IPS-15b (cell line): ENCODE measurements at regions not wholly inside any gene's neighbourhood (a gene's known extent, or its start where the extent isn't known, plus 50 kb on each side); places are given as distances from the start of the nearest gene placed in this dataset.

Experiments used
- H3K27me3 ChIP-seq: one replicate; pipeline ENCODE4 v1.6.1; 2013; ENCODE audit warnings: low read length; ENCODE audit not compliant: control insufficient read depth, insufficient read depth
- H3K36me3 ChIP-seq: one replicate; pipeline ENCODE4 v1.6.1; 2013; ENCODE audit warnings: low read length; ENCODE audit not compliant: control insufficient read depth, insufficient read depth
- H3K4me1 ChIP-seq: one replicate; pipeline ENCODE4 v1.6.1; 2013; ENCODE audit warnings: mild to moderate bottlenecking, low read length; ENCODE audit not compliant: control insufficient read depth, insufficient read depth
- H3K4me3 ChIP-seq: one replicate; pipeline ENCODE4 v1.5.1; 2013; ENCODE audit warnings: low read depth, low read length
- H3K9ac ChIP-seq: one replicate; pipeline ENCODE4 v1.6.1; 2013; ENCODE audit warnings: low read depth, mild to moderate bottlenecking, low read length
- H3K9me3 ChIP-seq: one replicate; pipeline ENCODE4 v1.6.1; 2013; ENCODE audit warnings: mild to moderate bottlenecking, low read length; ENCODE audit not compliant: control insufficient read depth, insufficient read depth

DNA sequence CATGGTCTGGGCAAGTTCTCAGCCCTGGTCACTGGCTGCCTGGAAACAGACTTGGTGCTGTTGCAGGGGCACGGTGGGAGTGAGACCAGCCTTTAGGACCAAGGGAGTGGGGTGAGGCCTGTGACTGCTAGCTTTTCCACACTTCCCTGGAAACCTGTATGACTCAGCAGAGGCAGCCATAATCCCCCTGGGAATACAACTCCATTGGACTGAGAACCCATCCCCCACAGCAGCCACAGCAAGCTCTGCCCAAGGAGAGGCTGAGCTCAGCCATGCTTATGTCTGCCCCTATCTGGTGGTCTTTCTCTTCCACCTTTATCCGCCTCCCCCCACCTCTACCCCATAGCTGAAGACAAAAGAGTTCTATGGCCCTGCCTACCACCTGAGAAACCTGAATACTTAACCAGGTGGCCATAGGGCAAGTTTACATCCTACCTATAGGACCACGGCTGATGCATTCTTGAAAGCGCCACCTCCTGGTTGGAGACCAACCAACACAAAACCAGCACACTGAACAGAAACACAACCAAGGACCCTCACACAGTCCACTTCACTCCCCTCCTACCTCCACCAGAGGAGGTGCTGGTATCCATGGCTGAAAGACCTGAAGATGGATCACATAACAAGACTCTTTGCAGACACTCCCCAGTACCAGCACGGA lies 816.2 kb upstream of the SOX9 start:
- Histone ChIP-seq H3K4me1 (no peaks in the 10 kb centered on the region), H3K36me3 (no peaks in the 10 kb centered on the region), H3K27me3 (no peaks in the 10 kb centered on the region), H3K4me3 (no peak overlapping the region), H3K9me3 (no peaks in the 10 kb centered on the region), H3K9ac (no peak overlapping the region)

- no peak overlapping the region for H3K9ac ChIP-seq
- no peaks in the 10 kb centered on the region for H3K27me3 ChIP-seq
- no peaks in the 10 kb centered on the region for H3K36me3 ChIP-seq
- H3K4me3 ChIP-seq: no peak overlapping the region
- H3K9me3 ChIP-seq: no peaks in the 10 kb centered on the region
- H3K4me1 ChIP-seq: no peaks in the 10 kb centered on the region
Observed at GRCh38 chr17:71313866-71314265, 807.0 kb upstream of the SOX9 start.

- H3K9ac ChIP-seq: no peak overlapping the region
- no peaks in the 10 kb centered on the region for H3K27me3 ChIP-seq
- H3K9me3 ChIP-seq: no peaks in the 10 kb centered on the region
- H3K4me3 ChIP-seq: no peak overlapping the region
- H3K4me1 ChIP-seq: no peaks in the 10 kb centered on the region
- no peaks in the 10 kb centered on the region for H3K36me3 ChIP-seq
Observed at GRCh38 chr17:71315568-71315967, 805.3 kb upstream of the SOX9 start.

GRCh38 chr17:71316176-71316897 lies 804.5 kb upstream of the SOX9 start:
- H3K27me3 ChIP-seq: no peaks in the 10 kb centered on the region
- no peak overlapping the region for H3K4me3 ChIP-seq
- H3K36me3 ChIP-seq: no peaks in the 10 kb centered on the region
- H3K9ac ChIP-seq: no peak overlapping the region
- no peaks in the 10 kb centered on the region for H3K4me1 ChIP-seq
- no peaks in the 10 kb centered on the region for H3K9me3 ChIP-seq

- H3K9me3 ChIP-seq: no peaks in the 10 kb centered on the region
- no peaks in the 10 kb centered on the region for H3K27me3 ChIP-seq
- H3K4me3 ChIP-seq: no peak overlapping the region
- H3K36me3 ChIP-seq: no peaks in the 10 kb centered on the region
- no peak overlapping the region for H3K9ac ChIP-seq
- no peaks in the 10 kb centered on the region for H3K4me1 ChIP-seq
Observed at GRCh38 chr17:71320009-71320796, 800.6 kb upstream of the SOX9 start.

- Histone ChIP-seq H3K36me3 (no peaks in the 10 kb centered on the region), H3K4me1 (no peaks in the 10 kb centered on the region), H3K9me3 (no peaks in the 10 kb centered on the region), H3K4me3 (no peak overlapping the region), H3K27me3 (no peaks in the 10 kb centered on the region), H3K9ac (no peak overlapping the region)
Observed at GRCh38 chr17:71325117-71325516, 795.7 kb upstream of the SOX9 start.

DNA sequence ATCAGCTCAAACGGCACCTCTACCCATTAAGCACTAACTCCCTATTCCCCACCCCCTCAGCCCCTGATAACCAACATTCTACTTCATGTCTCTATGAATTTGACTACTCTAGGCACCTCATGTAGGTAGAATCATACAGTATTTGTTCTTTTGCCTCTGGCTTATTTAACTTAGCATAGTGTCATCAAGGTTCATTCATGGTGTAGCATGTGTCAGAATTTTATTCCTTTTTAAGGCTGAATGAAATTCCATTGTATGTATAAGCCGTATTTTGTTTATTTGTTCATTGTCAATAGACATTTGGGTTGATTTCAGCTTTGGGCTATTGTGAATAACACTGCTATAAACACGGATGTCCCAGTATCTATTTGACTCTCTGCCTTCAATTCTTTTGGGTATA lies 794.9 kb upstream of the SOX9 start:
- Histone ChIP-seq H3K4me3 (no peak overlapping the region), H3K36me3 (no peaks in the 10 kb centered on the region), H3K9ac (no peak overlapping the region), H3K27me3 (no peaks in the 10 kb centered on the region), H3K4me1 (no peaks in the 10 kb centered on the region), H3K9me3 (no peaks in the 10 kb centered on the region)

DNA sequence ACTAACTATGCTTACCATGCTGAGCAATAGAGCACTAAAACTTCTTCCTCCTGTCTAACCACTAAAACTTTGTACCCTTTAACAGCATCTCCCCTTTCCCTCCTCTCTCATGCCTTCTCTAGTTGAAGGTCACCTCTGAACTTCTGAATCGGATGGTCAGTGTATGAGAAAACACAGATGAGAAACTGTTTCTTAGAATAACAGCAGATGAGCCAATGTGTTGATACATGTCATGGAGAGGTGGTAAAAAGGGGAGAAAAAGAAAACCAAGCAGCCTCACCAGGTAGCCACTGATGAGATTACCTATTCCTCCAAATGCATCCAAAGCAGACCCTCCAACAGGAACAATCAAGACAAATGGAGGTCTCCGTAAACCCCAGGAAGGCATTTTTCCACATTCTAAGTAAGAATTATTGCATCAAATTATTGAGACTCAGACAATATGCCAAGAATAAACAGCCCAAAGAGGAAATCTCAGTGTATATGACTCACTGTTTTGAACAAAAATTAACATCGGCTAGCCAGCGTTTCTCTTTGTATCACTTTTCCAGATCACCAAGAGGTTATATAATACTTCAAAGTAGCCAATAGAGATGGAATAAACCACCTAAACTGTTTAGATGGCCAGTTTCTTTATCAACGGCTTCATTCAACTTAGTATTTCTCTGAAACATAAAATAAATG lies 793.3 kb upstream of the SOX9 start:
- Histone ChIP-seq H3K27me3 (no peaks in the 10 kb centered on the region), H3K9ac (no peak overlapping the region), H3K4me3 (no peak overlapping the region), H3K9me3 (no peaks in the 10 kb centered on the region), H3K36me3 (no peaks in the 10 kb centered on the region), H3K4me1 (no peaks in the 10 kb centered on the region)

DNA sequence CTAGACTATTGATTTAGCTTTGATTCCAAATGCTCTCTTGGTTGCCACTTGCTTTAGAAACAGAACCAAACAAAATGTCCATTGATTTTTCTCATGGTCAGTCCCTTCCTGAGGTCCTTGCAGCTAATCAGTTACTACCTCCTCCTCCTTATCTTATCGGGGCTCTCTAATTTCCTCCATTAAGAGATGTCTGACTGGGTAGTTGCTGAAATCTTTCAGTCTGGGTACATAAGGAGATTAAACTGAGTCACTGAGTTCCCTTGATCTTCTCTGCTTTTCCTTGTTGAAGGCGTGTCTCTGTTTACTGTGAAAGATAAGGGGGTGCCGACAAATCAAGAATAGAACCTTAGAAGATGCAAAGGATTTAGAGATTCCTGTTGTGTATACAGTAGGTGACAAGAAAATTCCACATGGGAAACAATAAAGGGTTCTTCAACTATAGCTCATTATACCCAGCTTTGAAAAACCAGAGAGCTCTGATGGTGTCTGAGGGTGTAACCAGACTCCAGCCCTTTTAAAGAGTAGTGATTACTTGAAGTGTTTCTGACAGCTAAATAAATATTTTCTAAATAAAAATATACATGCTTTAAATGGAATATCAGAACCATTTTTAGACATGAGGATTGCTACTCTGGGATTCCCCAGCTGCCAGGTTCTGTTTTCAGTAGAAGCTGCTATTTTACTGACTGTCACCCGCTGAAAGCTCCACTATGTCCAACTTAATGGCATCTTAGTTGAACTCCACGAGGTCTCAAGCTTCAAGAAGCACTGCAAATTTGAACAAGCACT lies 791.3 kb upstream of the SOX9 start:
- Histone ChIP-seq H3K36me3 (no peaks in the 10 kb centered on the region), H3K4me1 (peaks cover 5% of the 10 kb centered on the region), H3K4me3 (no peak overlapping the region), H3K9ac (no peak overlapping the region), H3K27me3 (no peaks in the 10 kb centered on the region), H3K9me3 (no peaks in the 10 kb centered on the region)

DNA sequence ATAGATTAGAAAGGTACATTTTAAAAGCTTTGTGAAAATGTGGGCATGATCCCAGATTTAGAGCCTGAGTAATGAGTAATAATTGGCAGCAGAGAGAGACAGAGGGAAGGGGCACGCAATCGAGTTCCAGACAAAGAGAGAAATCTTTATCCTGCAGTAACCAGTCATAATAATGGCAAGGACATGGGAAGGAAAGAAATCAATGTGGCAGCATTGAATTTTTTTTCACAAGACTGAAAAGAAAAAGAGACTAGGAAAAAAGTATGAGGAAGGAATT lies 790.8 kb upstream of the SOX9 start:
- Histone ChIP-seq H3K27me3 (no peaks in the 10 kb centered on the region), H3K4me3 (no peak overlapping the region), H3K4me1 (peaks cover 5% of the 10 kb centered on the region), H3K36me3 (no peaks in the 10 kb centered on the region), H3K9me3 (no peaks in the 10 kb centered on the region), H3K9ac (no peak overlapping the region)

DNA sequence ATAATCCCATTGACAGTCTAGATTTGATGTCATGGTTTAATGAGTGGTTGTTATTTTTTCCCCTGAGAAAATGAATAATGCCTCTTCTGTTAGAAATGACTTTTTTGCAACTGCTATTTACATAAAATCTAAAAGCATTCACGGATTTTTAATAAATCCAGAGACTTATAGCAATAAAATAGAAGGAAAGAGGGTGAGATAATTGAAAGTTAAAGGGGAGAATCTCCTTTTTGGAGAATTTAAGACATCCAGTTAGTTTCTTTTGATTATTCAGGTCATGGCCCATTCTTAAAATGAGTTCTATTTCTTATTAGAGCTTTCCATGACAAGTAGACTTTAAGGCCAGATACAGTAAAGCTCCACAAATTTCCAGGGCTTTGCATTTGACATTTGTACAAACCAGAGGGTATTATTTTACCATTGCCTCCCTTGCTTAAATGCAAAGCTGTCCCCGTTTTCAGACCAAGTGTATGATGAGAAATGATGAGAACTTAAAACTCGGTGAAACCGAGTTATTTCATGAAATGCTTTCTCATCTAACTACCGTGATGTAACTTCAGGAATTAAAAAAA lies 789.0 kb upstream of the SOX9 start:
- Histone ChIP-seq H3K27me3 (no peaks in the 10 kb centered on the region), H3K9me3 (no peaks in the 10 kb centered on the region), H3K4me1 (peaks cover 5% of the 10 kb centered on the region), H3K36me3 (no peaks in the 10 kb centered on the region), H3K4me3 (no peak overlapping the region), H3K9ac (no peak overlapping the region)
